ENCODE measurements at regions not wholly inside any gene's neighbourhood (a gene's known extent, or its start where the extent isn't known, plus 50 kb on each side); places are given as distances from the start of the nearest gene placed in this dataset.

DNA sequence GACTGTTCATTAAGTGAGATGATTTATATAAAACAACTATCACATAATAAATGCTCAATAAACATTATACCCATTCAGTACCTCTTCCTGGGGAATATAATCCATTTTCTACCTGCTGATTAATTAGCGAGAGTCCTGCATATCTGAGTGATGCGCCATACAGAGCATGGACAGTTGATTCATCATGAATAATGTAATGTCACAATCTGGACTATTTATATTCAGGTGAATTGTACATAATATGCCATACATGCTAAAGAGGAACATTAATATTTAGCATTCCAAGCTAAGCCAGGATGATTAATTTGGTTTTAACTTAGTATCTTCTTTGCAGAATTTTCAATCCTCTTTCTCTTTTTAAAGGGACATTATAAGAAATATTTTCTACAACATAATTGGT lies 362.0 kb upstream of the XYLT1 start:
- H3K27ac Mint-ChIP-seq = no peak overlapping the region
- ATAC-seq = no peak
- no peak overlapping the region for H3K4me3 Mint-ChIP-seq
- peaks cover 12% of the 10 kb centered on the region for H3K27me3 Mint-ChIP-seq
- no peaks in the 10 kb centered on the region for H3K36me3 Mint-ChIP-seq (ENCODE audit: low read depth)
- H3K9me3 ChIP-seq (ENCODE audit: control insufficient read depth, low read length, poor library complexity, severe bottlenecking) = no peaks in the 10 kb centered on the region
- H3K4me1 Mint-ChIP-seq = no peaks in the 10 kb centered on the region
- DNase-seq = no peak

DNA sequence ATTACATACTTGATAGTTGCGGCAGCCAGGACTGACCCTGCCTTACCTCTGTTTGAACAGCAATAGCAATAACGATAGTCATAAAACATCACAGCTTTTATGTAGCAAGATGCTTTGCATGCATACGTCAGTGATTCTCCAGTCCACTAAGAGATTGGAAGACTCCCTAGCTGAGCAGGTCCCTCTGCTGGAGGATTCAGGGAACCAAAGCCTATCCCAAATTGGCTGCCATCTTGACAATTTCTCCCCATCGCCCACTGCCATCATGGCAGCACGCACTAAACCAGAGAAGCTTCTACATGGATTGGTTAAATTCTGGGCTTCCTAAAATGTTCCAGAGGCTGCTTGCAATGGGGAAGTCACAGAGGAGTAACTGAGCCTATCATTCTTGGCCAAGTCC lies 360.6 kb upstream of the XYLT1 start:
- DNase-seq = no peak
- no peaks in the 10 kb centered on the region for H3K9me3 ChIP-seq (ENCODE audit: control insufficient read depth, low read length, poor library complexity, severe bottlenecking)
- Mint-ChIP-seq H3K4me1 (no peaks in the 10 kb centered on the region), H3K36me3 (ENCODE audit: low read depth) (no peaks in the 10 kb centered on the region), H3K4me3 (no peak overlapping the region), H3K27ac (no peak overlapping the region), H3K27me3 (peaks cover 12% of the 10 kb centered on the region)
- no peak for ATAC-seq

DNA sequence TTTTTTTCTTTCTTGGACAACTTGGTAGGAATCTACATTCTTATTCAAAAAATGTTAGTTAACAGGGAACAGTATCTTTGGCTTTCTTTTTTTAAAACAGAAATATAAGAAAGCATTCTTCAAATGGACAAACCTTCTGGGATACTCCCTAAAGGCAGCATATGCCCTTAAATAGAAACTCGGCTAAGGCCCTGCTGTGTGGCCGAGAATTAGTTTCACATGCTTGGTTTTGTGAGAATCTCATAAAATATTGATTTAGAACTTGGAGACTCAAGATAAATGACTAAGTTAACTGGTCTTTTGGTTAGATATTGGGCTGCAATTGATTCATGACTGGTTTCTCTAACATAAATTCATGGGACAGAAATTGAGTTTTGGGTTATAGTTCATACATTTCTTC lies 359.9 kb upstream of the XYLT1 start:
- DNase-seq (no peak), ATAC-seq (no peak)
- Mint-ChIP-seq H3K27me3 (peaks cover 12% of the 10 kb centered on the region), H3K27ac (no peak overlapping the region), H3K4me1 (no peaks in the 10 kb centered on the region), H3K4me3 (no peak overlapping the region), H3K36me3 (ENCODE audit: low read depth) (no peaks in the 10 kb centered on the region)
- no peaks in the 10 kb centered on the region for H3K9me3 ChIP-seq (ENCODE audit: control insufficient read depth, low read length, poor library complexity, severe bottlenecking)

DNA sequence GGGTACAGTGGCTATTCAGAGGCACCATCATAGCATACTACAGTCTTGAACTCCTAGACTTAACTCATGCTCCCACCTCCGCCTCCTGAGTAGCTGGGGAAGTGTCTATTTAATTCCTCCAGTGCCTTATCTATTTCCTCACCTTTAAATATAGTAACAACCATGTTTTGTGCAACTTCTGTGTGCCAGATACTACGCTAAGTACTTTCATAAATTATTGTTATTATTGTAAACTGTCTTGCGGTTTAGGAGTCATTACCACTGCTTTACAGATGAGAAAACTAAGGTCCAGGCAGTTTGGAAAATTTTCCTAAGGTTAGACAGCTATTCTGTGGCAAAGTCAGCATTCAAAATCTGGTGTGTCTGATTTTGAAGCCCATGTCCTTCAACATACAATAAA lies 359.1 kb upstream of the XYLT1 start:
- no peak overlapping the region for H3K27ac Mint-ChIP-seq
- H3K9me3 ChIP-seq (ENCODE audit: control insufficient read depth, low read length, poor library complexity, severe bottlenecking) = no peaks in the 10 kb centered on the region
- no peak for DNase-seq
- no peaks in the 10 kb centered on the region for H3K36me3 Mint-ChIP-seq (ENCODE audit: low read depth)
- H3K4me1 Mint-ChIP-seq = no peaks in the 10 kb centered on the region
- H3K4me3 Mint-ChIP-seq = no peak overlapping the region
- peaks cover 7% of the 10 kb centered on the region for H3K27me3 Mint-ChIP-seq
- no peak for ATAC-seq

DNA sequence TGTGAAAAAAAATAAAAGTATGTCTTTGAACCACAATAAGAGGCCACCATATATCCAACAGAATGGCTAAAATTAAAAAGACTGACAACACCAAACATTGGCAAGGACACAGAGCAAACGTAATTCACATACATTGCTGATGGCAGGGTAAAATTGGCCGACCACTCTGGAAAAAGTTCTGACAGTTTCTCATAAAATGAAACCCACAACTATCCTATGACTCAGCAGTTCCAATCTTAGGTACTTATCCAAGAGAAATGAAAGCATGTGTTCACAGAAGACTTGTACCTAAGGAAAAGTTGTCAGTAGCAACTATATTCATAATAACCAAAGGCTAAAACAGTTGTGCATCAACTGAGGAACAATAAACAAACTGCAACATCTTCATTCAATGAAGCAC lies 357.3 kb upstream of the XYLT1 start:
- DNase-seq = no peak
- peaks cover 12% of the 10 kb centered on the region for H3K27me3 Mint-ChIP-seq
- H3K27ac Mint-ChIP-seq = no peak overlapping the region
- no peak overlapping the region for H3K4me3 Mint-ChIP-seq
- no peaks in the 10 kb centered on the region for H3K4me1 Mint-ChIP-seq
- no peaks in the 10 kb centered on the region for H3K36me3 Mint-ChIP-seq (ENCODE audit: low read depth)
- H3K9me3 ChIP-seq (ENCODE audit: control insufficient read depth, low read length, poor library complexity, severe bottlenecking) = no peaks in the 10 kb centered on the region
- ATAC-seq = no peak

DNA sequence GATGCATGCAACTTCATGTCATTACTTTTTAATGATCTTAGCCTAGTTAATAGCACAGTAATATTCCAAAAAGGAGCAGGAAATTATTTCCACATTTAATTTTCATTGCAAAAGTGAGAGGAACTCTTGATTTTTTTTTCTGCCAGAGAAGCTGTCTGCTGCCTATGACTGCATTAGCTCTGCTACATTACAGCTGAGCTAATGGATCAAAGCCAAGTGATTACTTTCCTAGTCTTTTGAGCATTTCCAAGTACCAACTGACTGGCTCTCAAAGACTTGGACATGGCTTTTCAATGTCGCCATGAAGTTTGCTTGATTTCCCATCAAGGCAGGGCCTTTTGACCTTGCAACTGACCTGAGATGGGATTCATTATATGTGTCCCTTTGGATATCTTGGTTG lies 356.6 kb upstream of the XYLT1 start:
- H3K9me3 ChIP-seq (ENCODE audit: control insufficient read depth, low read length, poor library complexity, severe bottlenecking) = no peaks in the 10 kb centered on the region
- Mint-ChIP-seq H3K4me1 (no peaks in the 10 kb centered on the region), H3K27ac (no peak overlapping the region), H3K27me3 (peaks cover 16% of the 10 kb centered on the region), H3K36me3 (ENCODE audit: low read depth) (no peaks in the 10 kb centered on the region), H3K4me3 (no peak overlapping the region)
- no peak for ATAC-seq
- no peak for DNase-seq

DNA sequence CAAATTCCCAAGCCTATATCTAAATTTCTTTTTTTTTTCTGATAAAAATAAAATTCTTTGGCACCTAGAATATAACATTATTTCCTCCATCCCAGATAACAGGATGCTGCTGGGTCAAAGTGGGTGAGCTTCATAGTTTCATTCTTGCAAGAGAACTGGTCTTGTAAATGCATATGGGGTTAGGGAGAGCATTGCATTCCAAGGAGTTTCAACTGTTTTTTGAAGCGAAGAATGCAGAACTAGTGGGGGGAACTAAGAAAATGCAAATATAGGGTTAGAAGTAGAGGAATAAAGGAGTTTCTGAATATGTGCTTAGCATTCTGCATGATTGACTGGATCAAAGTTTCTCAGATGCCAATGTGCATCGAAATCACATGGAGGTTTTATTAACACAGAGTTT lies 347.2 kb upstream of the XYLT1 start:
- Mint-ChIP-seq H3K36me3 (ENCODE audit: low read depth) (no peaks in the 10 kb centered on the region), H3K4me1 (no peaks in the 10 kb centered on the region), H3K27ac (no peak overlapping the region), H3K4me3 (no peak overlapping the region), H3K27me3 (peaks cover 15% of the 10 kb centered on the region)
- ATAC-seq (no peak), DNase-seq (no peak)
- H3K9me3 ChIP-seq (ENCODE audit: control insufficient read depth, low read length, poor library complexity, severe bottlenecking) = no peaks in the 10 kb centered on the region

DNA sequence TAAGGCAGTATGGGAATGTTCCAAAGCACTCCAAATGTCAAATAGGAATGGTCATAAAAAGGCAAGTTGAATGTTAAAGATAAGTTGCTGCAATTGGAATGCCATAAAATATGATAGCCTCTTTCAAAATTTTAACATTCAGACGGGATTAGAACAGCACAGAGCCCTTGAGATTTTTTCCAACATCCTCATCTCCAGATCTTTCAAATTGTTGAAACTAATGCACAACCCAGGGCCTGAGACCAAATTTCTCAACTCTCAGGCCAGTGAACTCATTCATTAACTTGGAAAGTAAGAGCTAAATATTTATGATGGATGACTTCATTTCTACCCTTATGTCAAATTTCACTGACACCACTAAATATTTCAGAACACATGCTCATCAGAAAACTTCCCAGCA lies 346.5 kb upstream of the XYLT1 start:
- Mint-ChIP-seq H3K27me3 (peaks cover 11% of the 10 kb centered on the region), H3K4me3 (no peak overlapping the region), H3K4me1 (no peaks in the 10 kb centered on the region), H3K36me3 (ENCODE audit: low read depth) (no peaks in the 10 kb centered on the region), H3K27ac (no peak overlapping the region)
- no peaks in the 10 kb centered on the region for H3K9me3 ChIP-seq (ENCODE audit: control insufficient read depth, low read length, poor library complexity, severe bottlenecking)
- ATAC-seq (no peak), DNase-seq (no peak)

DNA sequence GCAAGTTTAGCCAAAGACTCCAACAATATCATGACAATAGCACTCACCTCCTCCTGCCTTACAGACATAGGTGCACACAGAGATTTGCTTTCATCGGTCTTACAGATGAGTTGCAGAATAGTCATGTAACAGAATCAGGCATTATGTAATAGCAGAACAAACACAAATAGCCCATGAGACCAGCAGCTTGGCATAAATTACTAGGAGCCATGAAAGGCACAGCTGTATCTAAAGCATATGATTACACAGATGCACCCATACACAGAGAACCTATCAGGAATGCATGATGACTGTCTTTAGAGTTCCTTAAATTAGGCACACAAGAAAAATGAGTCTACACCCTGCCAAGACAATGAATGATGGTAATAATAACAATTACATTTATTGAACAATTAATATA lies 342.0 kb upstream of the XYLT1 start:
- no peak overlapping the region for H3K4me3 Mint-ChIP-seq
- no peaks in the 10 kb centered on the region for H3K36me3 Mint-ChIP-seq (ENCODE audit: low read depth)
- no peak for ATAC-seq
- H3K27me3 Mint-ChIP-seq = peaks cover 2% of the 10 kb centered on the region
- no peak overlapping the region for H3K27ac Mint-ChIP-seq
- H3K9me3 ChIP-seq (ENCODE audit: control insufficient read depth, low read length, poor library complexity, severe bottlenecking) = no peaks in the 10 kb centered on the region
- no peaks in the 10 kb centered on the region for H3K4me1 Mint-ChIP-seq
- DNase-seq = no peak

DNA sequence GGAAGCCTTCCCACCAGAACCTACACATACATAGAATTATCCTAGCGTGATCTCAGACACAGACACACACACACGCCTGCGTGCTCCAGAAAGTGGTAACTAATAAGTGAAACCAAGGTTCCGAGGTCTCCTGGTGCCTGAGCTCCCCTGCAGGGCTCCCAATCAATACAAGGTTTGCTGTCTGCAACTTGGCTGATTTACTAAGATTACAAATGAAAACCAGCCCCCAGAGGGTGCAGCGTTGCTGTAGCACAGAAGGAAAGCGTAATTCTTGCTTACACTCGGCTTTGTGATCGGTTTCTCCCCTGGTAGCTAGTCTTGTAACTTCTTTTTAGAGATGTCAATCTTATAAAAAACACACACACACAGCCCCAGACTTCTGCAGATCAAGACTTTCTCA lies 334.1 kb upstream of the XYLT1 start:
- no peaks in the 10 kb centered on the region for H3K9me3 ChIP-seq (ENCODE audit: control insufficient read depth, low read length, poor library complexity, severe bottlenecking)
- DNase-seq = no peak
- Mint-ChIP-seq H3K4me3 (no peak overlapping the region), H3K27me3 (peaks cover 41% of the 10 kb centered on the region), H3K4me1 (no peaks in the 10 kb centered on the region), H3K36me3 (ENCODE audit: low read depth) (peaks cover 4% of the 10 kb centered on the region), H3K27ac (no peak overlapping the region)
- no peak for ATAC-seq

DNA sequence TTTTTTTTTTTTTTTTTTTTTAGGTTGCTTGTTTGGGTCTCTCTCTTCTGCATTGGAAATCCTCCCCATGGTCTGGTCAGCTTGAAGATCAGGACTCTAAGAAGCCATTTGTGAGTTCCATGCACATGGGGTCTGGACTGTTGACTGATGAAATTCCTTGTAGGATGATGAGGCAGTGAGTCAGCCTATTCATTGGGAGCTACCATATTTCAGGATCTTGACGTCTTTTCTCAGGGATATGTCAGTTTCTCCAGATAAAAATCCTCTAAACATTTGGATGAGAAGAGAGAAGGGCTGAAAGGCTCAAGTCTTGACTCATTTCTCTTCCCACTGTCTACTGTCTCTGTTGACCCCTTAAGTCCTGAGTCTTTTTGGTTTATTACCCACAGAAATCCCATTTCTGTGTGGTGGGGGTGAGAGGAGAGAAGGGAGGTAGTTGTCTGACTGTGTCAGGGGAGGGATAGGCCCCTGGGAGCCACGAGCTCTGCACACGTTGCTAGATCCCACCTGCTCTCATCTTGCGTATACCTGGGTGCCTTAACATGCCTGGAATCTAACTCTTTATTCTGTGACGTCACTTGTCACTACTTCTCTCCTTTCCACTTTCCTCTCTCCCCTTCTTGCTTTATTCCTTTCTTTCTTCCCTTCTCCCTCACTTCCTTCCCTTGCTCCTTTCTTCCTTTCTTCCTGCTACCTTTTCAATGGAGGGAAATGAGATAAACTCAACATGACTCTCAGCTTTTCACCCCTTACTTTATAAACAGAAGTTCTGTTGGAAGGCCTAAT lies 333.1 kb upstream of the XYLT1 start:
- no peaks in the 10 kb centered on the region for H3K9me3 ChIP-seq (ENCODE audit: control insufficient read depth, low read length, poor library complexity, severe bottlenecking)
- DNase-seq (no peak), ATAC-seq (no peak)
- Mint-ChIP-seq H3K36me3 (ENCODE audit: low read depth) (peaks cover 4% of the 10 kb centered on the region), H3K27me3 (peaks cover 41% of the 10 kb centered on the region), H3K4me1 (no peaks in the 10 kb centered on the region), H3K4me3 (no peak overlapping the region), H3K27ac (no peak overlapping the region)

DNA sequence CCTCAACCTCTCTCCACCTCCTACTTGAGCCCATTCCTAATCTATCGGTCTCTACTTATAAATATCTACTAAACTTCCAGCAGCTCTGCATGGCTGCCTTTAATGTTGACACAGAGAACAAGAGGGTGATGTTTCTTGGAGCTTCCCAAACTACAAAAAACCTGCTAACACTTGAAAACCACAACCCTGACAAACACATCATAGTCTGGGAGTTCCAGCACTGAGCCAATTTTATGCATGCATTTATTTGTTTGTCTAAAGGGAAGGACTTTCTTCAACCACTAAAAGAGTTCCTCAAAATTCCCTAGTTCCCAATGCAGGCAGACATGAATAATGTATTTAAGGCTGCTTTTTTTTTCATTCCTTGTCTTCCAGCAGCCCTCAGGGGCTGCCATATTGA lies 331.8 kb upstream of the XYLT1 start:
- H3K9me3 ChIP-seq (ENCODE audit: control insufficient read depth, low read length, poor library complexity, severe bottlenecking) = no peaks in the 10 kb centered on the region
- H3K4me1 Mint-ChIP-seq = no peaks in the 10 kb centered on the region
- peaks cover 36% of the 10 kb centered on the region for H3K27me3 Mint-ChIP-seq
- H3K36me3 Mint-ChIP-seq (ENCODE audit: low read depth) = peaks cover 4% of the 10 kb centered on the region
- no peak overlapping the region for H3K27ac Mint-ChIP-seq
- no peak for DNase-seq
- H3K4me3 Mint-ChIP-seq = no peak overlapping the region
- ATAC-seq = no peak

DNA sequence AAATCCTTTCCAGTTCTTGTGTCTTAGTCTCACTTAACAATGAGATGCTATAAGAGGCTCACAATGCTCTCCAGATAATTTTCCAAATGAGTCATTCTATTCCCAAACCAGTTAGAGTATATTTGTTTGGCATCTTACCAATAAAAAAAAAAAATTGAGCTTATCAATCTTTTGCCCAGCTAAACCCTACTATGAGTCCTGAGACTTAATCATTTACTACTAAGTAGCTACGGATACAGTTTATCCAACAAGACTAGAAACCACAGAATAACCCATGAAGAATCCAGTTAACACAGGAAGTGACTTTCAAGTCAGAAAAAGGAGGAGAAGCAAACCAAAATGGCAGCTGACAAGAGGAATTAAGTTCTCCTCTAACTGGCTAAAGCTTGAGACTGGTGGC lies 330.3 kb upstream of the XYLT1 start:
- DNase-seq (no peak), ATAC-seq (no peak)
- Mint-ChIP-seq H3K27me3 (peaks cover 29% of the 10 kb centered on the region), H3K27ac (no peak overlapping the region), H3K36me3 (ENCODE audit: low read depth) (peaks cover 4% of the 10 kb centered on the region), H3K4me1 (no peaks in the 10 kb centered on the region), H3K4me3 (no peak overlapping the region)
- no peaks in the 10 kb centered on the region for H3K9me3 ChIP-seq (ENCODE audit: control insufficient read depth, low read length, poor library complexity, severe bottlenecking)

DNA sequence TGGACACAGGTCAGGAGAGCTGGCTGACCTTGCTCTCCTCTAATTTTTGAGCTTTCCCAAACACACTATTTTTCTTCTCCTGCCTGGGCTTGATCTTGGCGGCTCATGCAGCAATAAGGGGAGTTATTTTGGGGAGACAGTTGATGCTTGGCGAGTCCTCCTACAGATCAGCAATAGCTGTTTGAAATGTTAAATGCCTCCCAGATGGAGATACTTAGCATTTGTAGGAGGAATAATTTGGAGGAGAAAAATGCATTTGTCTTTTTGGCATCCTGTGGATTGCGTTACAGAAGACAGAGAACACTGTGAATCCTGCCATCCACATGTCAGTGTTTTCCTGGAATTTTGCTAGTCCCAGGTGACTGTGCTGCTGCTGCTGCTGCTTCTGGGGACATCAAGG lies 328.0 kb upstream of the XYLT1 start:
- H3K27ac Mint-ChIP-seq = no peak overlapping the region

More for the DNA sequence above, 328.0 kb upstream of the XYLT1 start:
- Mint-ChIP-seq H3K4me3 (no peak overlapping the region), H3K4me1 (no peaks in the 10 kb centered on the region), H3K27me3 (peaks cover 13% of the 10 kb centered on the region), H3K36me3 (ENCODE audit: low read depth) (no peaks in the 10 kb centered on the region)
- ATAC-seq (no peak), DNase-seq (no peak)
- H3K9me3 ChIP-seq (ENCODE audit: control insufficient read depth, low read length, poor library complexity, severe bottlenecking) = no peaks in the 10 kb centered on the region

Measured in T-helper 17 cell (primary cell).